GM13976 (cell line): ENCODE measurements at regions not wholly inside any gene's neighbourhood (a gene's known extent, or its start where the extent isn't known, plus 50 kb on each side); places are given as distances from the start of the nearest gene placed in this dataset.

Source experiments
- DNase-seq: peaks from one replicate; pipeline ENCODE4 v3.0.0; 2012; ENCODE audit warnings: low spot score
- CTCF ChIP-seq: IDR thresholded peaks from 2 replicates; pipeline ENCODE4 v1.5.1; 2012; ENCODE audit warnings: borderline replicate concordance, mild to moderate bottlenecking; ENCODE audit not compliant: insufficient read depth; ENCODE audit errors: extremely low read depth, missing control alignments, control extremely low read depth
- in situ Hi-C: fragments of 300-500 bp; cut with MboI; formaldehyde crosslinking; loops from one replicate; pipeline ENCODE4 v1.12.0; 2022; ENCODE audit warnings: low sequenced_read_pairs, mixed read lengths, inconsistent platforms; ENCODE audit not compliant: unreplicated experiment

- no peak for TF ChIP-seq CTCF
- no peak for DNase-seq
- in situ Hi-C loops, result no loop called here
These were observed 262.8 kb downstream of the CDH10 start for GRCh38 chr5:24381861-24382489.

GRCh38 chr5:24385070-24385469, 259.7 kb downstream of the CDH10 start:
- DNase-seq, result no peak
- TF ChIP-seq CTCF, result no peak
- in situ Hi-C loops, result no loop called here

- in situ Hi-C loops, result no loop called here
- no peak for DNase-seq
- no peak for TF ChIP-seq CTCF
These were observed 259.2 kb downstream of the CDH10 start for GRCh38 chr5:24385617-24386016.

- in situ Hi-C loops, result no loop called here
- TF ChIP-seq CTCF, result no peak
- DNase-seq, result no peak
These were observed 256.3 kb downstream of the CDH10 start for GRCh38 chr5:24388448-24388847.

GRCh38 chr5:24389968-24390367, 254.8 kb downstream of the CDH10 start:
- in situ Hi-C loops, result no loop called here
- no peak for DNase-seq
- TF ChIP-seq CTCF, result no peak

- in situ Hi-C loops, result no loop called here
- no peak for TF ChIP-seq CTCF
- DNase-seq, result no peak
These were observed 253.0 kb downstream of the CDH10 start for GRCh38 chr5:24391816-24392215.
